A549 (cell line): ENCODE measurements at regions not wholly inside any gene's neighbourhood (a gene's known extent, or its start where the extent isn't known, plus 50 kb on each side); places are given as distances from the start of the nearest gene placed in this dataset.

Source experiments
- CEBPB ChIP-seq, 2 experiments: fragments of >200 bp in 1 of 2; sonication (Bioruptor Twin) in 1 of 2; formaldehyde crosslinking in 1 of 2; IDR thresholded peaks; 2 replicates each; pipeline ENCODE4 v1.6.1; 2012 to 2016
- CHD2 ChIP-seq: fragments of 150-350 bp; IDR thresholded peaks from 2 replicates; pipeline ENCODE4 v1.6.1; 2014; ENCODE audit warnings: low read length; ENCODE audit not compliant: partially characterized antibody
- ESRRA ChIP-seq: fragments of 150-350 bp; IDR thresholded peaks from 2 replicates; pipeline ENCODE4 v1.6.1; 2014; ENCODE audit warnings: mild to moderate bottlenecking, low read length, borderline replicate concordance
- FOXS1 ChIP-seq: fragments of 250-450 bp; sonication (Bioruptor Pico); IDR thresholded peaks from 2 replicates; pipeline ENCODE4 v1.5.0; 2020; ENCODE audit warnings: mild to moderate bottlenecking, moderate library complexity
- HDAC2 ChIP-seq: fragments of 200-600 bp; sonication (generic); IDR thresholded peaks from 2 replicates; pipeline ENCODE4 v1.6.1; 2016
- POLR2A ChIP-seq: IDR thresholded peaks from 2 replicates; pipeline ENCODE4 v1.6.1; 2012; ENCODE audit warnings: mild to moderate bottlenecking, low read length
- RAD21 ChIP-seq, 2 experiments: fragments of >200 bp in 1 of 2; sonication (Bioruptor Twin) in 1 of 2; formaldehyde crosslinking in 1 of 2; IDR thresholded peaks in 1 of 2; conservative IDR thresholded peaks in 1 of 2; 2 replicates in 1 of 2; 3 replicates in 1 of 2; pipeline ENCODE4 v1.6.1; 2012 to 2018; ENCODE audit warnings: inconsistent platforms in 1 of 2
- RCOR1 ChIP-seq: fragments of 150-350 bp; IDR thresholded peaks from 2 replicates; pipeline ENCODE4 v1.6.1; 2014; ENCODE audit warnings: antibody characterized with exemption, low read length, low read depth
- ZFP36 ChIP-seq: fragments of 450-650 bp; IDR thresholded peaks from 2 replicates; pipeline ENCODE4 v1.6.1; 2014; ENCODE audit warnings: borderline replicate concordance; ENCODE audit not compliant: partially characterized antibody
- TF ChIP-seq, protein P1 (sequence below): fragments of >200 bp; sonication (Bioruptor Twin); formaldehyde crosslinking; IDR thresholded peaks from 3 replicates; pipeline ENCODE4 v1.5.1; 2016
- TF ChIP-seq, protein P2 (sequence below): fragments of 450-650 bp; IDR thresholded peaks from 2 replicates; pipeline ENCODE4 v1.6.1; 2014; ENCODE audit warnings: antibody characterized with exemption
- TF ChIP-seq, protein P3 (sequence below): fragments of 150-350 bp; IDR thresholded peaks from 2 replicates; pipeline ENCODE4 v1.6.1; 2014; ENCODE audit warnings: low read depth, mild to moderate bottlenecking, low read length
- TF ChIP-seq, protein P4 (sequence below): fragments of 200-600 bp; sonication (generic); IDR thresholded peaks from 2 replicates; pipeline ENCODE4 v1.6.1; 2016; ENCODE audit warnings: antibody characterized with exemption, mild to moderate bottlenecking, moderate library complexity
- TF ChIP-seq, protein P5 (sequence below): IDR thresholded peaks from 2 replicates; pipeline ENCODE4 v1.6.1; 2012

DNA sequence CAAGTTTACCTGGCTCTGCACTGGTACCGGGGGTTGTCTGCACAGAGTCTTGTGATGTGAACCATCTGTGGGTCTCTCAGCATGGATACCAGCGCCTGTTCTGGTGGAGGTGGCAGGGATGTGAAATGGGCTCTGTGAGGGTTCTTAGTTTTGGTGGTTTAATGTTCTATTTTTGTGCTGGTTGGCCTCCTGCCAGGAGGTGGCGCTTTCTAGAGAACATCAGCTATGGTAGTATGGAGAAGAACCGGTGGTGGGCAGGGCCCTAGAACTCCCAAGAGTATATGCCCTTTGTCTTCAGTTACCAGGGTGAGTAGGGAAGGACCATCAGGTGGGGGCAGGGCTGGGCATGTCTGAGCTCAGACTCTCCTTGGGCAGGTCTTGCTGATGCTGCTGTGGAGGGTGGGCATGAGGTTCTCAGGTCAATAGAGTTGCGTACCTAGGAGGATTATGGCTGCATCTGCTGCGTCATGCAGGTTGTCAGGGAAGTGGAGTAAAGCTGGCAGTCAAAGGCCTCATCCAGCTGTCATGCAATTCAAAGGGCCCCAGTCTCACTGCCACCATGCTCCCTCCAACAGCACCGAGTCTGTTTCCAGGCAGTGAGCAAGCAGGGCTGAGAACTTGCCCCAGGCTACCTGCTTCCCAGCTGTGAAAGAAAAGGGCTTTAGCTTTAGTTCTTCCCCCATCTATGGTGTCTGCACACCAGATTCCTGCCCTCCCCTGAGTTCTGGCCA is 278.0 kb downstream of the METTL4 start:
- TF ChIP-seq, protein P1, sequence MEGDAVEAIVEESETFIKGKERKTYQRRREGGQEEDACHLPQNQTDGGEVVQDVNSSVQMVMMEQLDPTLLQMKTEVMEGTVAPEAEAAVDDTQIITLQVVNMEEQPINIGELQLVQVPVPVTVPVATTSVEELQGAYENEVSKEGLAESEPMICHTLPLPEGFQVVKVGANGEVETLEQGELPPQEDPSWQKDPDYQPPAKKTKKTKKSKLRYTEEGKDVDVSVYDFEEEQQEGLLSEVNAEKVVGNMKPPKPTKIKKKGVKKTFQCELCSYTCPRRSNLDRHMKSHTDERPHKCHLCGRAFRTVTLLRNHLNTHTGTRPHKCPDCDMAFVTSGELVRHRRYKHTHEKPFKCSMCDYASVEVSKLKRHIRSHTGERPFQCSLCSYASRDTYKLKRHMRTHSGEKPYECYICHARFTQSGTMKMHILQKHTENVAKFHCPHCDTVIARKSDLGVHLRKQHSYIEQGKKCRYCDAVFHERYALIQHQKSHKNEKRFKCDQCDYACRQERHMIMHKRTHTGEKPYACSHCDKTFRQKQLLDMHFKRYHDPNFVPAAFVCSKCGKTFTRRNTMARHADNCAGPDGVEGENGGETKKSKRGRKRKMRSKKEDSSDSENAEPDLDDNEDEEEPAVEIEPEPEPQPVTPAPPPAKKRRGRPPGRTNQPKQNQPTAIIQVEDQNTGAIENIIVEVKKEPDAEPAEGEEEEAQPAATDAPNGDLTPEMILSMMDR = no peak
- TF ChIP-seq POLR2A (no peak), HDAC2 (no peak), RAD21 (conservative IDR thresholded peaks at IDR 0.05 in 1 of 2, IDR thresholded peaks at IDR 0.05 in 1 of 2) (no peak), ESRRA (no peak), CEBPB (IDR thresholded peaks at IDR 0.05) (no peak), CHD2 (no peak), FOXS1 (CRISPR knock-in tag) (no peak), ZFP36 (no peak), RCOR1 (no peak)
- TF ChIP-seq, protein P2, sequence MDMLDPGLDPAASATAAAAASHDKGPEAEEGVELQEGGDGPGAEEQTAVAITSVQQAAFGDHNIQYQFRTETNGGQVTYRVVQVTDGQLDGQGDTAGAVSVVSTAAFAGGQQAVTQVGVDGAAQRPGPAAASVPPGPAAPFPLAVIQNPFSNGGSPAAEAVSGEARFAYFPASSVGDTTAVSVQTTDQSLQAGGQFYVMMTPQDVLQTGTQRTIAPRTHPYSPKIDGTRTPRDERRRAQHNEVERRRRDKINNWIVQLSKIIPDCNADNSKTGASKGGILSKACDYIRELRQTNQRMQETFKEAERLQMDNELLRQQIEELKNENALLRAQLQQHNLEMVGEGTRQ = no peak
- TF ChIP-seq, protein P3, sequence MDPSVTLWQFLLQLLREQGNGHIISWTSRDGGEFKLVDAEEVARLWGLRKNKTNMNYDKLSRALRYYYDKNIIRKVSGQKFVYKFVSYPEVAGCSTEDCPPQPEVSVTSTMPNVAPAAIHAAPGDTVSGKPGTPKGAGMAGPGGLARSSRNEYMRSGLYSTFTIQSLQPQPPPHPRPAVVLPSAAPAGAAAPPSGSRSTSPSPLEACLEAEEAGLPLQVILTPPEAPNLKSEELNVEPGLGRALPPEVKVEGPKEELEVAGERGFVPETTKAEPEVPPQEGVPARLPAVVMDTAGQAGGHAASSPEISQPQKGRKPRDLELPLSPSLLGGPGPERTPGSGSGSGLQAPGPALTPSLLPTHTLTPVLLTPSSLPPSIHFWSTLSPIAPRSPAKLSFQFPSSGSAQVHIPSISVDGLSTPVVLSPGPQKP = no peak
- TF ChIP-seq, protein P4, sequence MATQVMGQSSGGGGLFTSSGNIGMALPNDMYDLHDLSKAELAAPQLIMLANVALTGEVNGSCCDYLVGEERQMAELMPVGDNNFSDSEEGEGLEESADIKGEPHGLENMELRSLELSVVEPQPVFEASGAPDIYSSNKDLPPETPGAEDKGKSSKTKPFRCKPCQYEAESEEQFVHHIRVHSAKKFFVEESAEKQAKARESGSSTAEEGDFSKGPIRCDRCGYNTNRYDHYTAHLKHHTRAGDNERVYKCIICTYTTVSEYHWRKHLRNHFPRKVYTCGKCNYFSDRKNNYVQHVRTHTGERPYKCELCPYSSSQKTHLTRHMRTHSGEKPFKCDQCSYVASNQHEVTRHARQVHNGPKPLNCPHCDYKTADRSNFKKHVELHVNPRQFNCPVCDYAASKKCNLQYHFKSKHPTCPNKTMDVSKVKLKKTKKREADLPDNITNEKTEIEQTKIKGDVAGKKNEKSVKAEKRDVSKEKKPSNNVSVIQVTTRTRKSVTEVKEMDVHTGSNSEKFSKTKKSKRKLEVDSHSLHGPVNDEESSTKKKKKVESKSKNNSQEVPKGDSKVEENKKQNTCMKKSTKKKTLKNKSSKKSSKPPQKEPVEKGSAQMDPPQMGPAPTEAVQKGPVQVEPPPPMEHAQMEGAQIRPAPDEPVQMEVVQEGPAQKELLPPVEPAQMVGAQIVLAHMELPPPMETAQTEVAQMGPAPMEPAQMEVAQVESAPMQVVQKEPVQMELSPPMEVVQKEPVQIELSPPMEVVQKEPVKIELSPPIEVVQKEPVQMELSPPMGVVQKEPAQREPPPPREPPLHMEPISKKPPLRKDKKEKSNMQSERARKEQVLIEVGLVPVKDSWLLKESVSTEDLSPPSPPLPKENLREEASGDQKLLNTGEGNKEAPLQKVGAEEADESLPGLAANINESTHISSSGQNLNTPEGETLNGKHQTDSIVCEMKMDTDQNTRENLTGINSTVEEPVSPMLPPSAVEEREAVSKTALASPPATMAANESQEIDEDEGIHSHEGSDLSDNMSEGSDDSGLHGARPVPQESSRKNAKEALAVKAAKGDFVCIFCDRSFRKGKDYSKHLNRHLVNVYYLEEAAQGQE = no peak
- TF ChIP-seq, protein P5, sequence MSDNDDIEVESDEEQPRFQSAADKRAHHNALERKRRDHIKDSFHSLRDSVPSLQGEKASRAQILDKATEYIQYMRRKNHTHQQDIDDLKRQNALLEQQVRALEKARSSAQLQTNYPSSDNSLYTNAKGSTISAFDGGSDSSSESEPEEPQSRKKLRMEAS = no peak
